ENCODE measurements at regions not wholly inside any gene's neighbourhood (a gene's known extent, or its start where the extent isn't known, plus 50 kb on each side); places are given as distances from the start of the nearest gene placed in this dataset.

GRCh38 chr5:35543408-35543807 lies 74.3 kb upstream of the SPEF2 start:
- in situ Hi-C loops (cut with HindIII; ENCODE audit: extremely low pct_ligation_motif_present, low pct_unique_long_range_greater_than_20kb), result no loop called here
- CTCF ChIA-PET (ENCODE audit: low intra/inter-chr PET ratio, low total read pairs), result no interaction called here

GRCh38 chr5:35540002-35540401 lies 77.7 kb upstream of the SPEF2 start:
- DNase-seq (ENCODE audit: low spot score) (no peak), ATAC-seq (no peak), FAIRE-seq (no peak)
- H3K79me2 ChIP-seq (ENCODE audit: insufficient read depth, low read length), result no peaks in the 10 kb centered on the region
- ChIA-PET POLR2A (no interaction called here), CTCF (ENCODE audit: low intra/inter-chr PET ratio, low total read pairs) (no interaction called here)
- WGBS (ENCODE audit: low lambda C conversion rate), result 70% methylated on average over 3 of the region's 3 CpGs
- H3K27ac ChIP-seq (ENCODE audit: extremely low read length, insufficient read depth, low read length), result no peak overlapping the region
- H3K4me2 ChIP-seq (ENCODE audit: low read depth, low read length), result no peak overlapping the region
- no peak overlapping the region for H2AFZ ChIP-seq (ENCODE audit: low read length)
- in situ Hi-C loops (cut with HindIII; ENCODE audit: extremely low pct_ligation_motif_present, low pct_unique_long_range_greater_than_20kb), result no loop called here
- H3K4me3 ChIP-seq (replicated peaks in 1 of 3; ENCODE audit: insufficient read depth in 1 of 3, low read depth in 2 of 3, low read length in 3 of 3), result no peak overlapping the region
- no peaks in the 10 kb centered on the region for H3K9me3 ChIP-seq (ENCODE audit: low read length)
- H3K9ac ChIP-seq (ENCODE audit: insufficient read depth, low read depth, low read length), result no peak overlapping the region
- TF ChIP-seq GATA4 (IDR thresholded peaks at IDR 0.05; ENCODE audit: borderline replicate concordance, low read depth), result no peak
- TF ChIP-seq PLSCR1 (CRISPR knock-in tag; IDR thresholded peaks at IDR 0.05; ENCODE audit: borderline replicate concordance), result no peak
- TF ChIP-seq ZFP91 (CRISPR knock-in tag; IDR thresholded peaks at IDR 0.05; ENCODE audit: borderline replicate concordance), result no peak
- no peak for TF ChIP-seq E2F1 (CRISPR knock-in tag; IDR thresholded peaks at IDR 0.05)
- TF ChIP-seq TFE3 (CRISPR knock-in tag; IDR thresholded peaks at IDR 0.05), result no peak
- H3K27me3 ChIP-seq (ENCODE audit: control insufficient read depth in 1 of 2, insufficient read depth in 2 of 2, low read length in 2 of 2), result no peaks in the 10 kb centered on the region
- H4K20me1 ChIP-seq (ENCODE audit: insufficient read depth, low read length), result no peaks in the 10 kb centered on the region
- BruUV-seq (replicated peaks), result no TSS peak
- no peaks in the 10 kb centered on the region for H3K36me3 ChIP-seq (replicated peaks in 1 of 2; ENCODE audit: control insufficient read depth in 1 of 2, insufficient read depth in 2 of 2, low read length in 2 of 2)
- intact Hi-C loops (cut with micrococcal nuclease; ENCODE audit: unreplicated experiment), result no loop called here
- no peaks in the 10 kb centered on the region for H3K4me1 ChIP-seq (ENCODE audit: insufficient read depth, low read length)

More at GRCh38 chr5:35543408-35543807, 74.3 kb upstream of the SPEF2 start:
- DNase-seq (ENCODE audit: low spot score), result no peak
- no peaks in the 10 kb centered on the region for H3K4me1 ChIP-seq (ENCODE audit: insufficient read depth, low read length)
- no peaks in the 10 kb centered on the region for H3K79me2 ChIP-seq (ENCODE audit: insufficient read depth, low read length)
- no peaks in the 10 kb centered on the region for H3K9me3 ChIP-seq (ENCODE audit: low read length)
- no peak for ATAC-seq
- no TSS peak for BruUV-seq (replicated peaks)
- no peak overlapping the region for H3K27ac ChIP-seq (ENCODE audit: extremely low read length, insufficient read depth, low read length)
- H4K20me1 ChIP-seq (ENCODE audit: insufficient read depth, low read length), result no peaks in the 10 kb centered on the region
- no peaks in the 10 kb centered on the region for H3K36me3 ChIP-seq (replicated peaks in 1 of 2; ENCODE audit: control insufficient read depth in 1 of 2, insufficient read depth in 2 of 2, low read length in 2 of 2)
- intact Hi-C loops (cut with micrococcal nuclease; ENCODE audit: unreplicated experiment), result no loop called here
- no peak overlapping the region for H3K4me2 ChIP-seq (ENCODE audit: low read depth, low read length)
- H3K4me3 ChIP-seq (replicated peaks in 1 of 3; ENCODE audit: insufficient read depth in 1 of 3, low read depth in 2 of 3, low read length in 3 of 3), result no peak overlapping the region
- TF ChIP-seq ZNF383 (CRISPR knock-in tag; IDR thresholded peaks at IDR 0.05; ENCODE audit: borderline replicate concordance), result no peak
- TF ChIP-seq ZNF567 (CRISPR knock-in tag; IDR thresholded peaks at IDR 0.05; ENCODE audit: borderline replicate concordance), result no peak
- TF ChIP-seq THAP8 (CRISPR knock-in tag; IDR thresholded peaks at IDR 0.05; ENCODE audit: borderline replicate concordance), result no peak
- no peak for TF ChIP-seq ZNF543 (CRISPR knock-in tag; IDR thresholded peaks at IDR 0.05)
- TF ChIP-seq MYC (CRISPR knock-in tag; IDR thresholded peaks at IDR 0.05; ENCODE audit: borderline replicate concordance), result no peak
- TF ChIP-seq ONECUT2 (CRISPR knock-in tag; IDR thresholded peaks at IDR 0.05), result no peak
- H3K9ac ChIP-seq (ENCODE audit: insufficient read depth, low read depth, low read length), result no peak overlapping the region
- POLR2A ChIA-PET, result no interaction called here
- H3K27me3 ChIP-seq (ENCODE audit: control insufficient read depth in 1 of 2, insufficient read depth in 2 of 2, low read length in 2 of 2), result no peaks in the 10 kb centered on the region
- WGBS (ENCODE audit: low lambda C conversion rate), result 0% methylated on average over 1 of the region's 1 CpG
- FAIRE-seq, result no peak
- H2AFZ ChIP-seq (ENCODE audit: low read length), result no peak overlapping the region

Data from HepG2 (cell line).